ENCODE measurements at regions not wholly inside any gene's neighbourhood (a gene's known extent, or its start where the extent isn't known, plus 50 kb on each side); places are given as distances from the start of the nearest gene placed in this dataset.

DNA sequence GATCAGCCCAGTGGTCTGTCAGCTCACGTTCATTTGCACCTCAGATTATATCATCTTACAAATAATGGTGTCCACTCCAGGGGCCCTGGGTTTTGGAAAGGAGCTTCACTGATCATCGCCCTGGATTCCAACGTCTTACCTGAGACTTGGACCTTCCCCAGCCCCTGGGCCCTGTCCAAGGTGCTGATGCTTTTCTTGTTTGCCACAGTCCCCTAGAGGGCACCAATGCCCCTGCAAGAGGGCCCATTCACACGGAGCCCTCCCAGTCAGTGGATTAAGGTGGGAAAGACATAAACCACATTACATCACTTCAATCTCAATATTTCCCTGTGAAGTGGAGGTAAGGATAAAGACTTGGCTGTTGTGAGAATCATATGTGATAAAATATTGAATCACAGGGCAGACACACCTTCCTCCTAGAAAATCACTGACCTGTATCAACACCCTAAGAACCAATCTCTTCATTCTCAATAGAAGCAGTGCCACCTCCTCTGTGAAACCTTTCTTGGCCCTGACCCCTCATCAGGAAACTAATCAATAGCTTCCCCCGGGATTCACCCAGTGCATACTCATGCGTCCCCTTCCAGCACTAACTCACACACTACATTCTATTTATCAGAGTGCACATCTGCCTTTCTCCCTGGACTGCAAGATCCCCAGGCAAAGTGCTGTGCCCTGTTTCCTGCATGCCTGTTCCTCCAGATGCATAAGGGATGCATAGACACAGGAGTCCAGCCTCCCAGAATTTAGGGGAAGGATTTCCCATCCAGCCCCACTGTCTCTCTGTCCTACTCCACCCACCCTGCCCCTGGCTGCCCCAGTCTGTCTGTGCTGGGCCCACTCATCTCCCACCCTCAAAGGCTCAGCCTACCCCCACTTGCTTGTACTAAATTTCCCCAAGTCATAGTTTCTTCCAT is 167.0 kb downstream of the BUD13 start (continued):
- TF ChIP-seq ERF (CRISPR knock-in tag; IDR thresholded peaks at IDR 0.05) (peak; percentile 75; the same call in 1 of the 2 replicates), ZNF557 (CRISPR knock-in tag; IDR thresholded peaks at IDR 0.05) (peak; percentile 94; the same call in 1 of the 2 replicates), IKZF1 (IDR thresholded peaks at IDR 0.05) (no peak), SRF (IDR thresholded peaks at IDR 0.05; ENCODE audit: low read depth, low read length) (no peak), SMAD3 (CRISPR knock-in tag; IDR thresholded peaks at IDR 0.05) (peak; percentile 88), CREB1 (IDR thresholded peaks at IDR 0.05) (no peak), CREB1 (CRISPR knock-in tag; IDR thresholded peaks at IDR 0.05) (no peak), ZNF451 (CRISPR knock-in tag; IDR thresholded peaks at IDR 0.05) (no peak), ZNF552 (CRISPR knock-in tag; IDR thresholded peaks at IDR 0.05; ENCODE audit: borderline replicate concordance) (no peak), RELA (CRISPR knock-in tag; IDR thresholded peaks at IDR 0.05) (no peak), ATRX (CRISPR knock-in tag; IDR thresholded peaks at IDR 0.05; ENCODE audit: borderline replicate concordance) (no peak), JUNB (CRISPR knock-in tag; IDR thresholded peaks at IDR 0.05; ENCODE audit: borderline replicate concordance) (no peak; the same call in 1 of the 2 replicates), ZNF382 (CRISPR knock-in tag; IDR thresholded peaks at IDR 0.05; ENCODE audit: borderline replicate concordance) (no peak), ZNF224 (CRISPR knock-in tag; IDR thresholded peaks at IDR 0.05) (no peak), BORCS8-MEF2B (CRISPR knock-in tag; IDR thresholded peaks at IDR 0.05) (peak; percentile 96), TBP (CRISPR knock-in tag; IDR thresholded peaks at IDR 0.05) (no peak), ZNF674 (CRISPR knock-in tag; IDR thresholded peaks at IDR 0.05; ENCODE audit: low read depth) (no peak), ZNF329 (CRISPR knock-in tag; IDR thresholded peaks at IDR 0.05; ENCODE audit: low read depth) (no peak), ATAD3A (CRISPR knock-in tag; IDR thresholded peaks at IDR 0.05) (0 out of 2 replicates have a peak, but pooled peaks have one; percentile 65), PRPF4 (IDR thresholded peaks at IDR 0.05; ENCODE audit: low read depth, low read length, poor library complexity, severe bottlenecking) (no peak), SNAI1 (CRISPR knock-in tag; IDR thresholded peaks at IDR 0.05; ENCODE audit: borderline replicate concordance) (no peak)
- TF ChIP-seq, protein P1, sequence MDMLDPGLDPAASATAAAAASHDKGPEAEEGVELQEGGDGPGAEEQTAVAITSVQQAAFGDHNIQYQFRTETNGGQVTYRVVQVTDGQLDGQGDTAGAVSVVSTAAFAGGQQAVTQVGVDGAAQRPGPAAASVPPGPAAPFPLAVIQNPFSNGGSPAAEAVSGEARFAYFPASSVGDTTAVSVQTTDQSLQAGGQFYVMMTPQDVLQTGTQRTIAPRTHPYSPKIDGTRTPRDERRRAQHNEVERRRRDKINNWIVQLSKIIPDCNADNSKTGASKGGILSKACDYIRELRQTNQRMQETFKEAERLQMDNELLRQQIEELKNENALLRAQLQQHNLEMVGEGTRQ (IDR thresholded peaks at IDR 0.05; ENCODE audit: low read depth, low read length), result no peak
- TF ChIP-seq, protein P1 (CRISPR knock-in tag; IDR thresholded peaks at IDR 0.05; ENCODE audit: borderline replicate concordance), result no peak
- TF ChIP-seq, protein P2, sequence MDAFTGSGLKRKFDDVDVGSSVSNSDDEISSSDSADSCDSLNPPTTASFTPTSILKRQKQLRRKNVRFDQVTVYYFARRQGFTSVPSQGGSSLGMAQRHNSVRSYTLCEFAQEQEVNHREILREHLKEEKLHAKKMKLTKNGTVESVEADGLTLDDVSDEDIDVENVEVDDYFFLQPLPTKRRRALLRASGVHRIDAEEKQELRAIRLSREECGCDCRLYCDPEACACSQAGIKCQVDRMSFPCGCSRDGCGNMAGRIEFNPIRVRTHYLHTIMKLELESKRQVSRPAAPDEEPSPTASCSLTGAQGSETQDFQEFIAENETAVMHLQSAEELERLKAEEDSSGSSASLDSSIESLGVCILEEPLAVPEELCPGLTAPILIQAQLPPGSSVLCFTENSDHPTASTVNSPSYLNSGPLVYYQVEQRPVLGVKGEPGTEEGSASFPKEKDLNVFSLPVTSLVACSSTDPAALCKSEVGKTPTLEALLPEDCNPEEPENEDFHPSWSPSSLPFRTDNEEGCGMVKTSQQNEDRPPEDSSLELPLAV (CRISPR knock-in tag; conservative IDR thresholded peaks at IDR 0.05; ENCODE audit: low read depth), result no peak
- TF ChIP-seq, protein P3, sequence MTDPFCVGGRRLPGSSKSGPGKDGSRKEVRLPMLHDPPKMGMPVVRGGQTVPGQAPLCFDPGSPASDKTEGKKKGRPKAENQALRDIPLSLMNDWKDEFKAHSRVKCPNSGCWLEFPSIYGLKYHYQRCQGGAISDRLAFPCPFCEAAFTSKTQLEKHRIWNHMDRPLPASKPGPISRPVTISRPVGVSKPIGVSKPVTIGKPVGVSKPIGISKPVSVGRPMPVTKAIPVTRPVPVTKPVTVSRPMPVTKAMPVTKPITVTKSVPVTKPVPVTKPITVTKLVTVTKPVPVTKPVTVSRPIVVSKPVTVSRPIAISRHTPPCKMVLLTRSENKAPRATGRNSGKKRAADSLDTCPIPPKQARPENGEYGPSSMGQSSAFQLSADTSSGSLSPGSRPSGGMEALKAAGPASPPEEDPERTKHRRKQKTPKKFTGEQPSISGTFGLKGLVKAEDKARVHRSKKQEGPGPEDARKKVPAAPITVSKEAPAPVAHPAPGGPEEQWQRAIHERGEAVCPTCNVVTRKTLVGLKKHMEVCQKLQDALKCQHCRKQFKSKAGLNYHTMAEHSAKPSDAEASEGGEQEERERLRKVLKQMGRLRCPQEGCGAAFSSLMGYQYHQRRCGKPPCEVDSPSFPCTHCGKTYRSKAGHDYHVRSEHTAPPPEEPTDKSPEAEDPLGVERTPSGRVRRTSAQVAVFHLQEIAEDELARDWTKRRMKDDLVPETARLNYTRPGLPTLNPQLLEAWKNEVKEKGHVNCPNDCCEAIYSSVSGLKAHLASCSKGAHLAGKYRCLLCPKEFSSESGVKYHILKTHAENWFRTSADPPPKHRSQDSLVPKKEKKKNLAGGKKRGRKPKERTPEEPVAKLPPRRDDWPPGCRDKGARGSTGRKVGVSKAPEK (CRISPR knock-in tag; IDR thresholded peaks at IDR 0.05; ENCODE audit: borderline replicate concordance), result no peak

Measured in HepG2 (cell line).